ENCODE measurements at regions not wholly inside any gene's neighbourhood (a gene's known extent, or its start where the extent isn't known, plus 50 kb on each side); places are given as distances from the start of the nearest gene placed in this dataset.

DNA sequence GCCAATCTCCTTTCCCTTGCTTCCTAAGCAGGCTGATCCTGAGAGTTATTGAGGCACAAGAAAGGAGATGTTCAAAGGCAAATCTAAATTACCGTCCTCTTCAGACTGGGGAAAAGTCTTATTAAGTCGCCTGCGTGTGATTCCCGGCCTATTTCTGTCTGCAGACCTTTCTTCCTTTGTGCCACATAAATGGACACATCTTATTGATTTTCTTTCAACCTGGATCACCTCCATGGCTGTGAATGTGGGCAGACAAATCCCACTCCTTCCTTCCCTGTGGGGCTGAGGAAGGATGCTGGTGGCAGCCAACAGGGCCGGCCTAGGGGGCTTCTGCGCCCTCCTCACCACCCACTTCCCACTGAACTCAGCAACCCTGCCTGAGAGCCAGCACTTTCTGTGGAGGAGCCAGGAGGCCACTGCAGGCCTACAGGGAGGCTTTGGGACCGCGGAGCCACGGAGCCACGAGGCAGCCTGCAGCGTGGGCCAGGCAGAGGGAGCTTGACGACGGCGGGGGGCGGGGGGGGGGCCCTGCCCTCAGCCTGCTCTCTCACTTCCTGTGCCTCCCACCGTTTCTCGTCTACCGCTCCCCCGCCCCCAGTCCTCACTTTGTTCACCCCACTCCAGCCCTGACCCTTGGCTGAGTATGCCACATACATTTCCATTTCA is 73.6 kb upstream of the LMO1 start (continued):
- TF ChIP-seq HDAC6 (IDR thresholded peaks at IDR 0.05; ENCODE audit: low read depth, low read length) (no peak), ASH2L (IDR thresholded peaks at IDR 0.05; ENCODE audit: low read length) (no peak), GABPA (IDR thresholded peaks at IDR 0.05; ENCODE audit: borderline replicate concordance, insufficient read depth, low read length) (no peak), TEAD4 (IDR thresholded peaks at IDR 0.05; ENCODE audit: low read depth, low read length) (no peak)
- TF ChIP-seq, protein P1, sequence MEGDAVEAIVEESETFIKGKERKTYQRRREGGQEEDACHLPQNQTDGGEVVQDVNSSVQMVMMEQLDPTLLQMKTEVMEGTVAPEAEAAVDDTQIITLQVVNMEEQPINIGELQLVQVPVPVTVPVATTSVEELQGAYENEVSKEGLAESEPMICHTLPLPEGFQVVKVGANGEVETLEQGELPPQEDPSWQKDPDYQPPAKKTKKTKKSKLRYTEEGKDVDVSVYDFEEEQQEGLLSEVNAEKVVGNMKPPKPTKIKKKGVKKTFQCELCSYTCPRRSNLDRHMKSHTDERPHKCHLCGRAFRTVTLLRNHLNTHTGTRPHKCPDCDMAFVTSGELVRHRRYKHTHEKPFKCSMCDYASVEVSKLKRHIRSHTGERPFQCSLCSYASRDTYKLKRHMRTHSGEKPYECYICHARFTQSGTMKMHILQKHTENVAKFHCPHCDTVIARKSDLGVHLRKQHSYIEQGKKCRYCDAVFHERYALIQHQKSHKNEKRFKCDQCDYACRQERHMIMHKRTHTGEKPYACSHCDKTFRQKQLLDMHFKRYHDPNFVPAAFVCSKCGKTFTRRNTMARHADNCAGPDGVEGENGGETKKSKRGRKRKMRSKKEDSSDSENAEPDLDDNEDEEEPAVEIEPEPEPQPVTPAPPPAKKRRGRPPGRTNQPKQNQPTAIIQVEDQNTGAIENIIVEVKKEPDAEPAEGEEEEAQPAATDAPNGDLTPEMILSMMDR (IDR thresholded peaks at IDR 0.05; ENCODE audit: control extremely low read depth in 1 of 3, insufficient read depth in 1 of 3, low read depth in 1 of 3, low read length in 3 of 3): no peak

All from H1 (cell line).